ENCODE measurements at regions not wholly inside any gene's neighbourhood (a gene's known extent, or its start where the extent isn't known, plus 50 kb on each side); places are given as distances from the start of the nearest gene placed in this dataset.
"Not testable (repeated sequence)": the region's sequence is repeated elsewhere in the genome, so short reads cannot be mapped to it uniquely, and the experiment has no call there.

- no peak for DNase-seq (ENCODE audit: low spot score)
- no peak overlapping the region for H3K4me3 Mint-ChIP-seq
- no peaks in the 10 kb centered on the region for H3K36me3 Mint-ChIP-seq
- H3K27me3 Mint-ChIP-seq, result no peaks in the 10 kb centered on the region
- H3K4me1 Mint-ChIP-seq (ENCODE audit: low read depth in 2 of 2), result peaks cover 5 to 11% of the 10 kb centered on the region in 2 donors
- no peak for ATAC-seq
- H3K9me3 Mint-ChIP-seq, result no peaks in the 10 kb centered on the region
- no peak overlapping the region for H3K27ac Mint-ChIP-seq
Observed at GRCh38 chr20:51931371-51931781, 129.1 kb upstream of the SALL4 start.

- ATAC-seq, result no peak
- Mint-ChIP-seq H3K4me3 (no peak overlapping the region), H3K4me1 (ENCODE audit: low read depth in 2 of 2) (peaks cover 5 to 11% of the 10 kb centered on the region in 2 donors), H3K36me3 (no peaks in the 10 kb centered on the region), H3K27ac (no peak overlapping the region), H3K9me3 (no peaks in the 10 kb centered on the region), H3K27me3 (no peaks in the 10 kb centered on the region)
- no peak for DNase-seq (ENCODE audit: low spot score)
Observed at GRCh38 chr20:51930775-51931174, 128.5 kb upstream of the SALL4 start.

GRCh38 chr20:51928931-51929330, 126.6 kb upstream of the SALL4 start:
- H3K4me3 Mint-ChIP-seq, result no peak overlapping the region
- H3K4me1 Mint-ChIP-seq (ENCODE audit: low read depth in 2 of 2), result peaks cover 5 to 11% of the 10 kb centered on the region in 2 donors
- H3K27ac Mint-ChIP-seq, result no peak overlapping the region
- no peaks in the 10 kb centered on the region for H3K9me3 Mint-ChIP-seq
- no peak for DNase-seq (ENCODE audit: low spot score)
- H3K27me3 Mint-ChIP-seq, result no peaks in the 10 kb centered on the region
- H3K36me3 Mint-ChIP-seq, result no peaks in the 10 kb centered on the region
- no peak for ATAC-seq

- H3K9me3 Mint-ChIP-seq; DNase-seq (ENCODE audit: low spot score); H3K36me3 Mint-ChIP-seq; H3K4me3 Mint-ChIP-seq; ATAC-seq; H3K27me3 Mint-ChIP-seq: not testable (repeated sequence)
- Mint-ChIP-seq H3K4me1 (ENCODE audit: low read depth in 2 of 2) (peaks cover 5 to 11% of the 10 kb centered on the region in 2 donors), H3K27ac (peak overlapping the region in 1 of 2 donors; percentile 65)
Observed at GRCh38 chr20:51927970-51928369, 125.6 kb upstream of the SALL4 start.

GRCh38 chr20:51926670-51927305, 124.5 kb upstream of the SALL4 start:
- Mint-ChIP-seq H3K27ac (peak overlapping the region in 1 of 2 donors; percentile 65), H3K27me3 (no peaks in the 10 kb centered on the region), H3K9me3 (no peaks in the 10 kb centered on the region), H3K4me3 (no peak overlapping the region), H3K4me1 (ENCODE audit: low read depth in 2 of 2) (peaks cover 5 to 11% of the 10 kb centered on the region in 2 donors), H3K36me3 (no peaks in the 10 kb centered on the region)
- DNase-seq (ENCODE audit: low spot score) (no peak), ATAC-seq (no peak)

GRCh38 chr20:51924509-51924908, 122.2 kb upstream of the SALL4 start:
- Mint-ChIP-seq H3K36me3 (no peaks in the 10 kb centered on the region), H3K9me3 (no peaks in the 10 kb centered on the region), H3K27me3 (no peaks in the 10 kb centered on the region), H3K4me1 (ENCODE audit: low read depth in 2 of 2) (peaks cover 14 to 15% of the 10 kb centered on the region in 2 donors), H3K27ac (no peak overlapping the region), H3K4me3 (no peak overlapping the region)
- DNase-seq (ENCODE audit: low spot score) (no peak), ATAC-seq (no peak)

- Mint-ChIP-seq H3K27me3 (no peaks in the 10 kb centered on the region), H3K9me3 (no peaks in the 10 kb centered on the region), H3K27ac (no peak overlapping the region), H3K36me3 (no peaks in the 10 kb centered on the region), H3K4me1 (ENCODE audit: low read depth in 2 of 2) (peaks cover 14 to 15% of the 10 kb centered on the region in 2 donors), H3K4me3 (no peak overlapping the region)
- ATAC-seq, result no peak
- no peak for DNase-seq (ENCODE audit: low spot score)
Observed at GRCh38 chr20:51923633-51924032, 121.3 kb upstream of the SALL4 start.

- peak overlapping the region in 1 of 2 donors; percentile 26 for H3K27ac Mint-ChIP-seq
- H3K4me3 Mint-ChIP-seq; DNase-seq (ENCODE audit: low spot score); ATAC-seq; H3K9me3 Mint-ChIP-seq; H3K36me3 Mint-ChIP-seq; H3K27me3 Mint-ChIP-seq: not testable (repeated sequence)
- H3K4me1 Mint-ChIP-seq (ENCODE audit: low read depth in 2 of 2), result peaks cover 14 to 21% of the 10 kb centered on the region in 2 donors
Observed at GRCh38 chr20:51922812-51923211, 120.5 kb upstream of the SALL4 start.

GRCh38 chr20:51918561-51918960, 116.2 kb upstream of the SALL4 start:
- Mint-ChIP-seq H3K27me3 (no peaks in the 10 kb centered on the region), H3K36me3 (no peaks in the 10 kb centered on the region), H3K4me1 (ENCODE audit: low read depth in 2 of 2) (peaks cover 10 to 13% of the 10 kb centered on the region in 2 donors), H3K9me3 (no peaks in the 10 kb centered on the region), H3K27ac (peak overlapping the region in 1 of 2 donors; percentile 33), H3K4me3 (no peak overlapping the region)
- no peak for DNase-seq (ENCODE audit: low spot score)
- ATAC-seq, result no peak

- no peak for ATAC-seq
- no peak for DNase-seq (ENCODE audit: low spot score)
- no peak overlapping the region for H3K4me3 Mint-ChIP-seq
- H3K4me1 Mint-ChIP-seq (ENCODE audit: low read depth in 2 of 2), result peaks cover 10 to 13% of the 10 kb centered on the region in 2 donors
- no peaks in the 10 kb centered on the region for H3K27me3 Mint-ChIP-seq
- H3K36me3 Mint-ChIP-seq, result no peaks in the 10 kb centered on the region
- H3K9me3 Mint-ChIP-seq, result no peaks in the 10 kb centered on the region
- H3K27ac Mint-ChIP-seq, result peak overlapping the region in 1 of 2 donors; percentile 51
Observed at GRCh38 chr20:51917886-51918535, 115.7 kb upstream of the SALL4 start.

- Mint-ChIP-seq H3K27me3 (peaks cover 5 to 6% of the 10 kb centered on the region in 2 donors), H3K36me3 (no peaks in the 10 kb centered on the region), H3K4me1 (ENCODE audit: low read depth in 2 of 2) (peaks cover 8 to 13% of the 10 kb centered on the region in 2 donors), H3K27ac (no peak overlapping the region), H3K9me3 (no peaks in the 10 kb centered on the region), H3K4me3 (no peak overlapping the region)
- ATAC-seq, result no peak
- no peak for DNase-seq (ENCODE audit: low spot score)
Observed at GRCh38 chr20:51916244-51916643, 113.9 kb upstream of the SALL4 start.

GRCh38 chr20:51914758-51915157, 112.4 kb upstream of the SALL4 start:
- H3K4me1 Mint-ChIP-seq (ENCODE audit: low read depth in 2 of 2), result peaks cover 0 to 9% of the 10 kb centered on the region in 2 donors
- no peak overlapping the region for H3K4me3 Mint-ChIP-seq
- H3K27ac Mint-ChIP-seq, result no peak overlapping the region
- DNase-seq (ENCODE audit: low spot score), result no peak
- peaks cover 5 to 6% of the 10 kb centered on the region in 2 donors for H3K27me3 Mint-ChIP-seq
- H3K36me3 Mint-ChIP-seq, result no peaks in the 10 kb centered on the region
- no peaks in the 10 kb centered on the region for H3K9me3 Mint-ChIP-seq
- no peak for ATAC-seq

GRCh38 chr20:51910321-51911050, 108.2 kb upstream of the SALL4 start:
- H3K27ac Mint-ChIP-seq, result no peak overlapping the region
- peaks cover 6 to 8% of the 10 kb centered on the region in 2 donors for H3K27me3 Mint-ChIP-seq
- ATAC-seq, result no peak
- H3K4me1 Mint-ChIP-seq (ENCODE audit: low read depth in 2 of 2), result no peaks in the 10 kb centered on the region
- DNase-seq (ENCODE audit: low spot score), result no peak
- H3K4me3 Mint-ChIP-seq, result no peak overlapping the region
- no peaks in the 10 kb centered on the region for H3K9me3 Mint-ChIP-seq
- H3K36me3 Mint-ChIP-seq, result no peaks in the 10 kb centered on the region

- H3K36me3 Mint-ChIP-seq, result no peaks in the 10 kb centered on the region
- H3K27me3 Mint-ChIP-seq, result peaks cover 6 to 8% of the 10 kb centered on the region in 2 donors
- ATAC-seq (no peak), DNase-seq (ENCODE audit: low spot score) (no peak)
- no peak overlapping the region for H3K4me3 Mint-ChIP-seq
- no peaks in the 10 kb centered on the region for H3K4me1 Mint-ChIP-seq (ENCODE audit: low read depth in 2 of 2)
- no peaks in the 10 kb centered on the region for H3K9me3 Mint-ChIP-seq
- no peak overlapping the region for H3K27ac Mint-ChIP-seq
Observed at GRCh38 chr20:51906679-51907078, 104.4 kb upstream of the SALL4 start.
